ENCODE measurements at regions not wholly inside any gene's neighbourhood (a gene's known extent, or its start where the extent isn't known, plus 50 kb on each side); places are given as distances from the start of the nearest gene placed in this dataset.

- no peaks in the 10 kb centered on the region for H3K27me3 ChIP-seq (replicated peaks in 1 of 2; ENCODE audit: control insufficient read depth in 2 of 2, extremely low read depth in 1 of 2, insufficient read depth in 2 of 2, low read length in 1 of 2)
- Mint-ChIP-seq H3K9me3 (no peaks in the 10 kb centered on the region), H3K27me3 (no peaks in the 10 kb centered on the region), H3K4me3 (no peak overlapping the region), H3K36me3 (peaks cover 11% of the 10 kb centered on the region), H3K4me1 (peaks cover 0 to 12% (median 10%) of the 10 kb centered on the region in 3 donors), H3K27ac (no peak overlapping the region)
- H3K9me3 ChIP-seq: no peaks in the 10 kb centered on the region
- CTCF ChIA-PET: interaction anchor here in 1 of 2 donors (0.7 kb wide), 1 partner anchor 1124 kb away, joined by 3 read pairs; no protein-coding TSS in a partner anchor
- no peak for DNase-seq
- POLR2A ChIA-PET: interaction anchor here in 1 of 2 donors (0.5 kb wide), 1 partner anchor 41 kb away, joined by 3 read pairs; no protein-coding TSS in a partner anchor
- no peak overlapping the region for H3K27ac ChIP-seq (ENCODE audit: low read length)
- peaks cover 0 to 5% of the 10 kb centered on the region in 2 experiments for H3K4me1 ChIP-seq (ENCODE audit: control insufficient read depth in 1 of 2, extremely low read depth in 1 of 2, insufficient read depth in 2 of 2, low read length in 2 of 2)
- H3K4me3 ChIP-seq (ENCODE audit: control insufficient read depth in 1 of 2, extremely low read depth in 1 of 2, low read length in 1 of 2): no peak overlapping the region
- ATAC-seq (replicated peaks in 1 of 4): no peak
- H3K36me3 ChIP-seq (ENCODE audit: control insufficient read depth in 2 of 2, extremely low read depth in 1 of 2, insufficient read depth in 1 of 2, low read length in 1 of 2): no peaks in the 10 kb centered on the region
Observed at GRCh38 chr3:113113361-113113760, 98.0 kb upstream of the BOC start.

GRCh38 chr3:113117511-113118234, 93.7 kb upstream of the BOC start:
- Histone ChIP-seq H3K27ac (ENCODE audit: low read length) (no peak overlapping the region), H3K4me3 (ENCODE audit: control insufficient read depth in 1 of 2, extremely low read depth in 1 of 2, low read length in 1 of 2) (no peak overlapping the region), H3K9me3 (no peaks in the 10 kb centered on the region), H3K36me3 (ENCODE audit: control insufficient read depth in 2 of 2, extremely low read depth in 1 of 2, insufficient read depth in 1 of 2, low read length in 1 of 2) (no peaks in the 10 kb centered on the region), H3K27me3 (replicated peaks in 1 of 2; ENCODE audit: control insufficient read depth in 2 of 2, extremely low read depth in 1 of 2, insufficient read depth in 2 of 2, low read length in 1 of 2) (no peaks in the 10 kb centered on the region), H3K4me1 (ENCODE audit: control insufficient read depth in 1 of 2, extremely low read depth in 1 of 2, insufficient read depth in 2 of 2, low read length in 2 of 2) (no peaks in the 10 kb centered on the region)
- WGBS (ENCODE audit: insufficient coverage): no CpG with 5 or more reads among the region's 1 CpG
- DNase-seq: no peak
- no peak for ATAC-seq (replicated peaks in 1 of 4)
- ChIA-PET CTCF (interaction anchor here in 1 of 2 donors (0.6 kb wide), 1 partner anchor 33 kb away, joined by 3 read pairs; no protein-coding TSS in a partner anchor), POLR2A (no interaction called here)
- Mint-ChIP-seq H3K27ac (no peak overlapping the region), H3K4me3 (no peak overlapping the region), H3K36me3 (peaks cover 2% of the 10 kb centered on the region), H3K27me3 (no peaks in the 10 kb centered on the region), H3K4me1 (no peaks in the 10 kb centered on the region), H3K9me3 (no peaks in the 10 kb centered on the region)

GRCh38 chr3:113118336-113118735, 93.0 kb upstream of the BOC start:
- Mint-ChIP-seq H3K27me3 (no peaks in the 10 kb centered on the region), H3K4me3 (no peak overlapping the region), H3K4me1 (no peaks in the 10 kb centered on the region), H3K27ac (no peak overlapping the region), H3K36me3 (peaks cover 2% of the 10 kb centered on the region), H3K9me3 (no peaks in the 10 kb centered on the region)
- DNase-seq (no peak), ATAC-seq (replicated peaks in 1 of 4) (no peak)
- H3K27ac ChIP-seq (ENCODE audit: low read length): no peak overlapping the region
- H3K36me3 ChIP-seq (ENCODE audit: control insufficient read depth in 2 of 2, extremely low read depth in 1 of 2, insufficient read depth in 1 of 2, low read length in 1 of 2): no peaks in the 10 kb centered on the region
- no peaks in the 10 kb centered on the region for H3K9me3 ChIP-seq
- 100% methylated on average over 1 of the region's 1 CpG for WGBS (ENCODE audit: insufficient coverage)
- H3K4me1 ChIP-seq (ENCODE audit: control insufficient read depth in 1 of 2, extremely low read depth in 1 of 2, insufficient read depth in 2 of 2, low read length in 2 of 2): no peaks in the 10 kb centered on the region
- ChIA-PET CTCF (no interaction called here), POLR2A (interaction anchor here in 1 of 2 donors (0.6 kb wide), 1 partner anchor 544 kb away, joined by 8 read pairs; no protein-coding TSS in a partner anchor)
- no peak overlapping the region for H3K4me3 ChIP-seq (ENCODE audit: control insufficient read depth in 1 of 2, extremely low read depth in 1 of 2, low read length in 1 of 2)
- no peaks in the 10 kb centered on the region for H3K27me3 ChIP-seq (replicated peaks in 1 of 2; ENCODE audit: control insufficient read depth in 2 of 2, extremely low read depth in 1 of 2, insufficient read depth in 2 of 2, low read length in 1 of 2)

GRCh38 chr3:113124256-113124830, 87.0 kb upstream of the BOC start:
- 78% methylated on average over 3 of the region's 13 CpGs for WGBS (ENCODE audit: insufficient coverage)
- Mint-ChIP-seq H3K36me3 (peaks cover 5% of the 10 kb centered on the region), H3K9me3 (no peaks in the 10 kb centered on the region), H3K27ac (no peak overlapping the region), H3K27me3 (no peaks in the 10 kb centered on the region), H3K4me3 (no peak overlapping the region), H3K4me1 (peaks cover 0 to 3% (median 0%) of the 10 kb centered on the region in 3 donors)
- ATAC-seq (replicated peaks in 1 of 4): no peak
- Histone ChIP-seq H3K36me3 (ENCODE audit: control insufficient read depth in 2 of 2, extremely low read depth in 1 of 2, insufficient read depth in 1 of 2, low read length in 1 of 2) (no peaks in the 10 kb centered on the region), H3K4me1 (ENCODE audit: control insufficient read depth in 1 of 2, extremely low read depth in 1 of 2, insufficient read depth in 2 of 2, low read length in 2 of 2) (no peaks in the 10 kb centered on the region), H3K27me3 (replicated peaks in 1 of 2; ENCODE audit: control insufficient read depth in 2 of 2, extremely low read depth in 1 of 2, insufficient read depth in 2 of 2, low read length in 1 of 2) (no peaks in the 10 kb centered on the region), H3K9me3 (no peaks in the 10 kb centered on the region), H3K27ac (ENCODE audit: low read length) (no peak overlapping the region), H3K4me3 (ENCODE audit: control insufficient read depth in 1 of 2, extremely low read depth in 1 of 2, low read length in 1 of 2) (no peak overlapping the region)
- ChIA-PET POLR2A (no interaction called here), CTCF (no interaction called here)
- no peak for DNase-seq

GRCh38 chr3:113125951-113126350, 85.4 kb upstream of the BOC start:
- H3K9me3 ChIP-seq: no peaks in the 10 kb centered on the region
- ATAC-seq (replicated peaks in 1 of 4): no peak
- POLR2A ChIA-PET: no interaction called here

GRCh38 chr3:113128386-113129015, 82.9 kb upstream of the BOC start:
- no peak for DNase-seq
- H3K4me1 Mint-ChIP-seq: peaks cover 0 to 3% (median 0%) of the 10 kb centered on the region in 3 donors
- H3K4me3 Mint-ChIP-seq: no peak overlapping the region
- H3K36me3 Mint-ChIP-seq: peaks cover 8% of the 10 kb centered on the region
- H3K27me3 Mint-ChIP-seq: no peaks in the 10 kb centered on the region
- H3K27ac Mint-ChIP-seq: no peak overlapping the region
- ATAC-seq (replicated peaks in 1 of 4): no peak
- H3K4me3 ChIP-seq (ENCODE audit: control insufficient read depth in 1 of 2, extremely low read depth in 1 of 2, low read length in 1 of 2): no peak overlapping the region
- H3K27ac ChIP-seq (ENCODE audit: low read length): no peak overlapping the region
- no peaks in the 10 kb centered on the region for H3K4me1 ChIP-seq (ENCODE audit: control insufficient read depth in 1 of 2, extremely low read depth in 1 of 2, insufficient read depth in 2 of 2, low read length in 2 of 2)
- H3K36me3 ChIP-seq (ENCODE audit: control insufficient read depth in 2 of 2, extremely low read depth in 1 of 2, insufficient read depth in 1 of 2, low read length in 1 of 2): no peaks in the 10 kb centered on the region
- ChIA-PET CTCF (interaction anchor here in 1 of 2 donors (0.6 kb wide), 1 partner anchor 49 kb away, joined by 6 read pairs; no protein-coding TSS in a partner anchor), POLR2A (no interaction called here)
- H3K9me3 Mint-ChIP-seq: no peaks in the 10 kb centered on the region
- 53% methylated on average over 2 of the region's 9 CpGs for WGBS (ENCODE audit: insufficient coverage)
- H3K9me3 ChIP-seq: no peaks in the 10 kb centered on the region
- no peaks in the 10 kb centered on the region for H3K27me3 ChIP-seq (replicated peaks in 1 of 2; ENCODE audit: control insufficient read depth in 2 of 2, extremely low read depth in 1 of 2, insufficient read depth in 2 of 2, low read length in 1 of 2)

More at GRCh38 chr3:113125951-113126350, 85.4 kb upstream of the BOC start:
- Mint-ChIP-seq H3K9me3 (no peaks in the 10 kb centered on the region), H3K27ac (no peak overlapping the region), H3K27me3 (no peaks in the 10 kb centered on the region), H3K36me3 (peaks cover 8% of the 10 kb centered on the region), H3K4me1 (peaks cover 0 to 3% (median 0%) of the 10 kb centered on the region in 3 donors), H3K4me3 (no peak overlapping the region)
- Histone ChIP-seq H3K27ac (ENCODE audit: low read length) (no peak overlapping the region), H3K4me3 (ENCODE audit: control insufficient read depth in 1 of 2, extremely low read depth in 1 of 2, low read length in 1 of 2) (no peak overlapping the region), H3K36me3 (ENCODE audit: control insufficient read depth in 2 of 2, extremely low read depth in 1 of 2, insufficient read depth in 1 of 2, low read length in 1 of 2) (no peaks in the 10 kb centered on the region), H3K4me1 (ENCODE audit: control insufficient read depth in 1 of 2, extremely low read depth in 1 of 2, insufficient read depth in 2 of 2, low read length in 2 of 2) (no peaks in the 10 kb centered on the region), H3K27me3 (replicated peaks in 1 of 2; ENCODE audit: control insufficient read depth in 2 of 2, extremely low read depth in 1 of 2, insufficient read depth in 2 of 2, low read length in 1 of 2) (no peaks in the 10 kb centered on the region)
- DNase-seq: no peak
- WGBS (ENCODE audit: insufficient coverage): 93% methylated on average over 2 of the region's 4 CpGs
- CTCF ChIA-PET: no interaction called here

Measured in T-cell (primary cell).